K562 (cell line): ENCODE measurements at regions not wholly inside any gene's neighbourhood (a gene's known extent, or its start where the extent isn't known, plus 50 kb on each side); places are given as distances from the start of the nearest gene placed in this dataset.

Source experiments
- ATAC-seq: fragments of 200-7000 bp; cut with Tn5 transposase; 3 replicates; pipeline ENCODE4 v1.9.1; 2020; ENCODE audit warnings: moderate library complexity
- BruUV-seq: library from RNA; stranded (reverse); fragments of 400-500 nt; replicated peaks from 2 replicates; lab custom pipeline; 2021; lab: Mats Ljungman, UMichigan
- CTCF ChIA-PET: fragments of 300-600 bp; formaldehyde crosslinking; extraction: SDS; loops from one replicate; lab custom pipeline; 2021; ENCODE audit warnings: low intra/inter-chr PET ratio; lab: Yijun Ruan, JAX
- POLR2A ChIA-PET: fragments of 300-600, 350-650 bp; sonication (Branson Sonifier 250); formaldehyde crosslinking; extraction: SDS; loops from one replicate; lab custom pipeline; 2021; ENCODE audit warnings: antibody characterized with exemption, inconsistent platforms; lab: Yijun Ruan, JAX
- DNase-seq, 4 experiments: peaks; one replicate each; pipeline versions ENCODE4 v3.0.0 to v3.0.0-alpha.2; 2011 to 2018; ENCODE audit warnings: low spot score in 3 of 4, mixed read lengths in 3 of 4; ENCODE audit errors: extremely low read depth in 1 of 4
- FAIRE-seq: peaks from 2 replicates; lab custom pipeline; 2011; peaks lifted over from hg19 to GRCh38; lab: Jason Lieb, UNC
- H2AFZ ChIP-seq: 2 replicates; pipeline ENCODE4 v1.6.0; 2011; ENCODE audit warnings: low read depth, low read length, control low read depth, inconsistent platforms
- H3K27ac ChIP-seq: fragments of 200-600 bp; 3 replicates; pipeline ENCODE4 v1.8.0; 2011; ENCODE audit warnings: low read depth, mild to moderate bottlenecking, control low read depth, inconsistent platforms, low read length, moderate library complexity, mixed read lengths; ENCODE audit errors: extremely low read depth
- H3K27me3 ChIP-seq, 2 experiments: fragments of 300-600 bp in 1 of 2; 2 replicates in 1 of 2; 3 replicates in 1 of 2; pipeline versions ENCODE4 v1.6.0 to v1.8.0; 2011; ENCODE audit warnings: inconsistent platforms in 2 of 2, low read length in 2 of 2, mild to moderate bottlenecking in 1 of 2, mixed read lengths in 1 of 2, moderate library complexity in 1 of 2; ENCODE audit not compliant: control insufficient read depth in 2 of 2, insufficient read depth in 2 of 2
- H3K36me3 ChIP-seq: fragments of 300-600 bp; 3 replicates; pipeline ENCODE4 v1.8.0; 2011; ENCODE audit warnings: mild to moderate bottlenecking, low read length, inconsistent platforms; ENCODE audit not compliant: control insufficient read depth, insufficient read depth
- H3K4me1 ChIP-seq, 2 experiments: fragments of 200-600 bp in 1 of 2; replicated peaks in 1 of 2; 2 replicates in 1 of 2; 3 replicates in 1 of 2; pipeline versions ENCODE4 v1.5.1 to v1.8.0; 2011; ENCODE audit warnings: inconsistent platforms in 2 of 2, low read length in 2 of 2, mild to moderate bottlenecking in 1 of 2, mixed read lengths in 1 of 2, moderate library complexity in 1 of 2; ENCODE audit not compliant: control insufficient read depth in 2 of 2, insufficient read depth in 2 of 2
- H3K4me2 ChIP-seq: 2 replicates; pipeline ENCODE4 v1.6.1; 2011; ENCODE audit warnings: low read length, control low read depth, inconsistent platforms, mixed read lengths; ENCODE audit not compliant: insufficient read depth
- H3K4me3 ChIP-seq: fragments of 200-600 bp; sonication (generic), shearing (Covaris generic); 2 replicates; pipeline ENCODE4 v1.5.1; 2016; ENCODE audit warnings: control low read depth, inconsistent platforms
- H3K79me2 ChIP-seq: fragments of 200-600 bp; 3 replicates; pipeline ENCODE4 v1.8.0; 2011; ENCODE audit warnings: low read length, inconsistent platforms; ENCODE audit not compliant: control insufficient read depth, insufficient read depth
- H3K9ac ChIP-seq, 2 experiments: 2 replicates each; pipeline versions ENCODE4 v1.6.0 to v1.6.1; 2011; ENCODE audit warnings: low read depth in 2 of 2, low read length in 2 of 2, control low read depth in 1 of 2, inconsistent platforms in 1 of 2, mild to moderate bottlenecking in 1 of 2, mixed read lengths in 1 of 2; ENCODE audit not compliant: insufficient read depth in 1 of 2
- H3K9me1 ChIP-seq: one replicate; pipeline ENCODE4 v1.6.0; 2011; ENCODE audit warnings: inconsistent platforms, mild to moderate bottlenecking, low read length, moderate library complexity; ENCODE audit not compliant: control insufficient read depth, insufficient read depth
- H3K9me3 ChIP-seq: replicated peaks from 2 replicates; pipeline ENCODE4 v1.5.1; 2011; ENCODE audit warnings: low read depth, low read length, inconsistent platforms; ENCODE audit not compliant: control insufficient read depth, insufficient read depth
- H4K20me1 ChIP-seq: replicated peaks from 2 replicates; pipeline ENCODE4 v1.6.1; 2011; ENCODE audit warnings: low read length, inconsistent platforms, mixed read lengths; ENCODE audit not compliant: control insufficient read depth, insufficient read depth
- BRF1 ChIP-seq: IDR thresholded peaks from 3 replicates; pipeline ENCODE4 v1.6.1; 2011; ENCODE audit warnings: borderline replicate concordance, mild to moderate bottlenecking; ENCODE audit not compliant: insufficient read length; ENCODE audit errors: extremely low read depth
- CBFB ChIP-seq: sonication (generic); formaldehyde crosslinking; IDR thresholded peaks from 2 replicates; pipeline ENCODE4 v1.4.0; 2020; ENCODE audit warnings: mild to moderate bottlenecking, missing genetic modification reagents
- FIP1L1 ChIP-seq: fragments of 200-400 bp; formaldehyde crosslinking; IDR thresholded peaks from 2 replicates; pipeline ENCODE4 v1.6.1; 2018; ENCODE audit warnings: mild to moderate bottlenecking, low read depth, low read length; ENCODE audit not compliant: poor library complexity, severe bottlenecking
- GTF3C2 ChIP-seq: IDR thresholded peaks from 3 replicates; pipeline ENCODE4 v1.6.1; 2011; ENCODE audit warnings: borderline replicate concordance, mild to moderate bottlenecking, moderate library complexity; ENCODE audit not compliant: insufficient read length; ENCODE audit errors: extremely low read depth
- MCM7 ChIP-seq, 2 experiments: fragments of 450-650 bp; IDR thresholded peaks; 2 replicates each; pipeline ENCODE4 v1.6.1; 2016 to 2018
- MECOM ChIP-seq: fragments of 250-450 bp; sonication (Bioruptor Pico); IDR thresholded peaks from 2 replicates; pipeline ENCODE4 v1.8.0; 2022; ENCODE audit warnings: inconsistent platforms
- NCOA4 ChIP-seq: fragments of 450-650 bp; IDR thresholded peaks from 2 replicates; pipeline ENCODE4 v1.6.1; 2018; ENCODE audit warnings: mild to moderate bottlenecking; ENCODE audit not compliant: partially characterized antibody
- NFE2 ChIP-seq: IDR thresholded peaks from 2 replicates; pipeline ENCODE4 v1.6.1; 2014; ENCODE audit warnings: antibody characterized with exemption, low read depth
- POLR2A ChIP-seq: fragments of 450-650 bp; conservative IDR thresholded peaks from 2 replicates; pipeline ENCODE4 v1.6.1; 2016
- SRSF7 ChIP-seq: fragments of 200-400 bp; formaldehyde crosslinking; optimal IDR thresholded peaks from 2 replicates; pipeline ENCODE3; 2017; ENCODE audit warnings: mild to moderate bottlenecking, low read depth, low read length
- ZFP1 ChIP-seq: fragments of 450-650 bp; formaldehyde crosslinking; IDR thresholded peaks from 2 replicates; pipeline ENCODE4 v1.4.0; 2020; ENCODE audit warnings: mild to moderate bottlenecking, mixed read lengths
- ZNF24 ChIP-seq: fragments of 450-650 bp; IDR thresholded peaks from 2 replicates; pipeline ENCODE4 v1.6.1; 2016
- WGBS: fragments of 100-300 bp; shearing (Covaris generic); methylation state at CpG from one replicate; pipeline ENCODE4 v1.1.6; 2016; ENCODE audit warnings: low coverage, mixed read lengths; ENCODE audit not compliant: insufficient coverage; ENCODE audit errors: missing lambda C conversion rate; 5-methylcytosine and 5-hydroxymethylcytosine counted together
- in situ Hi-C: fragments of 300-500 bp; cut with MboI; formaldehyde crosslinking; loops from 4 replicates; pipeline ENCODE4 v1.15.0; 2018; ENCODE audit warnings: inconsistent platforms, mixed read lengths
- intact Hi-C: fragments of 100-400 bp; cut with micrococcal nuclease; formaldehyde crosslinking; loops from 2 replicates; pipeline ENCODE4 v1.14.2; 2022
- TF ChIP-seq, protein P1 (sequence below): sonication (generic); formaldehyde crosslinking; IDR thresholded peaks from 2 replicates; pipeline ENCODE4 v1.8.0; 2022; ENCODE audit warnings: missing genetic modification reagents, mild to moderate bottlenecking, moderate library complexity, borderline replicate concordance
- TF ChIP-seq, protein P2 (sequence below): fragments of 450-650 bp; IDR thresholded peaks from 2 replicates; pipeline ENCODE4 v1.6.1; 2017; ENCODE audit warnings: mild to moderate bottlenecking, moderate library complexity
- TF ChIP-seq, protein P3 (sequence below): fragments of 250-450 bp; sonication (Bioruptor Pico); IDR thresholded peaks from 2 replicates; pipeline ENCODE4 v1.8.0; 2022; ENCODE audit warnings: moderate library complexity, mild to moderate bottlenecking, inconsistent platforms
- TF ChIP-seq, protein P4 (sequence below): fragments of 450-650 bp; formaldehyde crosslinking; IDR thresholded peaks from 2 replicates; pipeline ENCODE4 v1.4.0; 2020; ENCODE audit warnings: mild to moderate bottlenecking, mixed read lengths

GRCh38 chr2:120834206-120834605 is 98.5 kb downstream of the GLI2 start (continued):
- no peak for TF ChIP-seq GTF3C2
- no peak for TF ChIP-seq NCOA4
- TF ChIP-seq, protein P1, sequence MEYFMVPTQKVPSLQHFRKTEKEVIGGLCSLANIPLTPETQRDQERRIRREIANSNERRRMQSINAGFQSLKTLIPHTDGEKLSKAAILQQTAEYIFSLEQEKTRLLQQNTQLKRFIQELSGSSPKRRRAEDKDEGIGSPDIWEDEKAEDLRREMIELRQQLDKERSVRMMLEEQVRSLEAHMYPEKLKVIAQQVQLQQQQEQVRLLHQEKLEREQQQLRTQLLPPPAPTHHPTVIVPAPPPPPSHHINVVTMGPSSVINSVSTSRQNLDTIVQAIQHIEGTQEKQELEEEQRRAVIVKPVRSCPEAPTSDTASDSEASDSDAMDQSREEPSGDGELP (CRISPR knock-in tag): no peak
- TF ChIP-seq BRF1: no peak

DNA sequence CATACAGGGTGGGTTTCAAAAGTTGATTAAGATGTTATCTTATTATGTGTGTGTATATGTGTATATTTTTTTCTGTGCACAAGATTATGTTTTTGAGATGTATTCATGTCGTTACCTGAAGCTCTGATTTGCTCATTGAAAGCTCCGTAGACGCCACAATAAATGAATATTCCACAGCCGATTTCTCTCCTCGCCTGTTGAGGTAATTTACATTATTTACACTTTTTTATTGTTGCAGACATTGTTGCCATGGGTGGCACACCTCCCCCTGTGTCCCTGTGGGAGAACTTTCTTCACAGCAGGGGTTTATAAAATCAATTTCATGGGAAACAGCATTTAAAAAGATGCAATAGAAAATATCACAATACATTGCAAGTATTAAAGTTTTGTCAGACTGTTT is 100.6 kb downstream of the GLI2 start:
- Histone ChIP-seq H3K79me2 (no peaks in the 10 kb centered on the region), H3K36me3 (no peaks in the 10 kb centered on the region), H3K9me1 (no peaks in the 10 kb centered on the region), H3K4me3 (no peak overlapping the region), H3K27me3 (peaks cover 8 to 37% of the 10 kb centered on the region in 2 experiments; a peak in 4 of 5 replicates), H4K20me1 (no peaks in the 10 kb centered on the region; the same call in 1 of the 2 replicates), H3K27ac (no peak overlapping the region), H2AFZ (no peak overlapping the region), H3K4me2 (no peak overlapping the region), H3K4me1 (no peaks in the 10 kb centered on the region), H3K9ac (no peak overlapping the region), H3K9me3 (no peaks in the 10 kb centered on the region; the same call in 1 of the 2 replicates)
- POLR2A ChIA-PET: no interaction called here
- in situ Hi-C loops (no loop called here), intact Hi-C loops (no loop called here)
- ATAC-seq: no peak
- FAIRE-seq: no peak
- WGBS: 6% methylated on average over 5 of the region's 5 CpGs
- DNase-seq: no peak
- no TSS peak for BruUV-seq
- CTCF ChIA-PET: no interaction called here
- no peak for TF ChIP-seq SRSF7
- no peak for TF ChIP-seq ZFP1 (CRISPR knock-in tag)
- no peak for TF ChIP-seq POLR2A
- no peak for TF ChIP-seq FIP1L1
- no peak for TF ChIP-seq MCM7 (IDR thresholded peaks at IDR 0.05)
- TF ChIP-seq NFE2: no peak
- TF ChIP-seq, protein P2, sequence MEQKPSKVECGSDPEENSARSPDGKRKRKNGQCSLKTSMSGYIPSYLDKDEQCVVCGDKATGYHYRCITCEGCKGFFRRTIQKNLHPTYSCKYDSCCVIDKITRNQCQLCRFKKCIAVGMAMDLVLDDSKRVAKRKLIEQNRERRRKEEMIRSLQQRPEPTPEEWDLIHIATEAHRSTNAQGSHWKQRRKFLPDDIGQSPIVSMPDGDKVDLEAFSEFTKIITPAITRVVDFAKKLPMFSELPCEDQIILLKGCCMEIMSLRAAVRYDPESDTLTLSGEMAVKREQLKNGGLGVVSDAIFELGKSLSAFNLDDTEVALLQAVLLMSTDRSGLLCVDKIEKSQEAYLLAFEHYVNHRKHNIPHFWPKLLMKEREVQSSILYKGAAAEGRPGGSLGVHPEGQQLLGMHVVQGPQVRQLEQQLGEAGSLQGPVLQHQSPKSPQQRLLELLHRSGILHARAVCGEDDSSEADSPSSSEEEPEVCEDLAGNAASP: no peak
- TF ChIP-seq, protein P3, sequence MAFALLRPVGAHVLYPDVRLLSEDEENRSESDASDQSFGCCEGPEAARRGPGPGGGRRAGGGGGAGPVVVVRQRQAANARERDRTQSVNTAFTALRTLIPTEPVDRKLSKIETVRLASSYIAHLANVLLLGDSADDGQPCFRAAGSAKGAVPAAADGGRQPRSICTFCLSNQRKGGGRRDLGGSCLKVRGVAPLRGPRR: no peak
- TF ChIP-seq ZNF24: no peak
- no peak for TF ChIP-seq MECOM (CRISPR knock-in tag)
- TF ChIP-seq CBFB (CRISPR knock-in tag): no peak
- TF ChIP-seq, protein P4, sequence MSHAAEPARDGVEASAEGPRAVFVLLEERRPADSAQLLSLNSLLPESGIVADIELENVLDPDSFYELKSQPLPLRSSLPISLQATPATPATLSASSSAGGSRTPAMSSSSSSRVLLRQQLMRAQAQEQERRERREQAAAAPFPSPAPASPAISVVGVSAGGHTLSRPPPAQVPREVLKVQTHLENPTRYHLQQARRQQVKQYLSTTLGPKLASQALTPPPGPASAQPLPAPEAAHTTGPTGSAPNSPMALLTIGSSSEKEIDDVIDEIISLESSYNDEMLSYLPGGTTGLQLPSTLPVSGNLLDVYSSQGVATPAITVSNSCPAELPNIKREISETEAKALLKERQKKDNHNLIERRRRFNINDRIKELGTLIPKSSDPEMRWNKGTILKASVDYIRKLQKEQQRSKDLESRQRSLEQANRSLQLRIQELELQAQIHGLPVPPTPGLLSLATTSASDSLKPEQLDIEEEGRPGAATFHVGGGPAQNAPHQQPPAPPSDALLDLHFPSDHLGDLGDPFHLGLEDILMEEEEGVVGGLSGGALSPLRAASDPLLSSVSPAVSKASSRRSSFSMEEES: no peak
